MM.1S (cell line): ENCODE measurements at regions not wholly inside any gene's neighbourhood (a gene's known extent, or its start where the extent isn't known, plus 50 kb on each side); places are given as distances from the start of the nearest gene placed in this dataset.

ENCODE experiments used
- DNase-seq: peaks from one replicate; pipeline ENCODE4 v3.0.0-alpha.2; 2015
- H2AFZ ChIP-seq: fragments of 300-600 bp; sonication (generic); 2 replicates; pipeline ENCODE4 v1.6.0; 2016; ENCODE audit warnings: antibody characterized with exemption, low read length
- H3F3A ChIP-seq: fragments of 300-600 bp; sonication (generic); 2 replicates; pipeline ENCODE4 v1.6.1; 2016; ENCODE audit warnings: mild to moderate bottlenecking, antibody characterized with exemption, low read length, moderate library complexity, mixed read lengths; ENCODE audit not compliant: insufficient read depth
- H3K27ac ChIP-seq: fragments of 300-600 bp; sonication (generic); 2 replicates; pipeline ENCODE4 v1.5.1; 2016; ENCODE audit warnings: mild to moderate bottlenecking, low read length
- H3K27me3 ChIP-seq: fragments of 300-600 bp; sonication (generic); replicated peaks from 2 replicates; pipeline ENCODE4 v1.6.0; 2016; ENCODE audit warnings: low read length; ENCODE audit not compliant: insufficient read depth
- H3K36me3 ChIP-seq: fragments of 300-600 bp; sonication (generic); replicated peaks from 2 replicates; pipeline ENCODE4 v1.6.1; 2016; ENCODE audit warnings: mild to moderate bottlenecking, low read length, mixed read lengths; ENCODE audit not compliant: insufficient read depth
- H3K4me1 ChIP-seq: fragments of 300-600 bp; sonication (generic); 2 replicates; pipeline ENCODE4 v1.6.1; 2016; ENCODE audit warnings: low read length, mixed read lengths
- H3K4me2 ChIP-seq: fragments of 300-600 bp; sonication (generic); 2 replicates; pipeline ENCODE4 v1.6.0; 2016; ENCODE audit warnings: low read depth, low read length
- H3K4me3 ChIP-seq: fragments of 300-600 bp; sonication (generic); 2 replicates; pipeline ENCODE4 v1.5.1; 2016; ENCODE audit warnings: low read length, mixed read lengths
- H3K79me2 ChIP-seq: fragments of 300-600 bp; sonication (generic); 2 replicates; pipeline ENCODE4 v1.6.1; 2016; ENCODE audit warnings: mixed run types, low read length, mixed read lengths
- H3K9ac ChIP-seq: fragments of 300-600 bp; sonication (generic); 2 replicates; pipeline ENCODE4 v1.6.1; 2016; ENCODE audit warnings: low read length, mixed read lengths
- H3K9me2 ChIP-seq: fragments of 300-600 bp; sonication (generic); replicated peaks from 2 replicates; pipeline ENCODE4 v1.6.1; 2016; ENCODE audit warnings: mild to moderate bottlenecking, low read length, mixed read lengths; ENCODE audit not compliant: insufficient read depth
- H3K9me3 ChIP-seq: fragments of 300-600 bp; sonication (generic); replicated peaks from 2 replicates; pipeline ENCODE4 v1.6.1; 2016; ENCODE audit warnings: mild to moderate bottlenecking, low read length, mixed read lengths; ENCODE audit not compliant: insufficient read depth
- H4K20me1 ChIP-seq: fragments of 300-600 bp; sonication (generic); 2 replicates; pipeline ENCODE4 v1.6.1; 2016; ENCODE audit warnings: mild to moderate bottlenecking, low read length, moderate library complexity, mixed read lengths; ENCODE audit not compliant: insufficient read depth
- EZH2 ChIP-seq: fragments of 300-600 bp; sonication (generic); optimal IDR thresholded peaks from 2 replicates; pipeline ENCODE3; 2017; ENCODE audit warnings: low read depth, mild to moderate bottlenecking, antibody characterized with exemption, low read length, mixed read lengths
- EZH2phosphoT487 ChIP-seq: fragments of 300-600 bp; sonication (generic); IDR thresholded peaks from 2 replicates; pipeline ENCODE4 v1.6.1; 2018; ENCODE audit warnings: antibody characterized with exemption, low read length
- TF ChIP-seq, protein P1 (sequence below): fragments of 300-600 bp; sonication (generic); IDR thresholded peaks from 2 replicates; pipeline ENCODE4 v1.5.1; 2016; ENCODE audit warnings: antibody characterized with exemption, low read length, mixed read lengths

DNA sequence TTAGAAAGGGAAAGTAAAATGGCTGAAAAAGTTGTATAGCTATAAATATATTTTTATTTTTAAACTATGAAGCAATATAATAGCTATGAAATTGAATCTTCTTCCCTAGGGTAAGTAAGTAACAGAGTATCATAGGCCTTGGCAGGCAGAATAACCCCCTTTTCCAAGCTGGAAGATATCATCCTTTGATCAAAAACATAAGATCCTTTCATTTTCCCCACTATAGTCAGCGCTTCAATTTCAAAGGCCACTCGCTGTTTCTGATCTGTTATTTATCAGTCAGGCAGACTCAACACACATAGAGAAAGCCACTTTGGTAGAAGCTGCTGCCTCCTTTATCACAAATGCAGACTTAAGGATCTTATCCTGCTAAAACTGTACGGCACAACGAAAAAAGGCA, 74.0 kb upstream of the UBE2E2 start:
- no peak for DNase-seq
- H3F3A ChIP-seq: no peaks in the 10 kb centered on the region
- no peaks in the 10 kb centered on the region for H3K36me3 ChIP-seq
- H2AFZ ChIP-seq: peak overlapping the region; percentile 65
- H3K9ac ChIP-seq: no peak overlapping the region
- peak overlapping the region; percentile 58; the same call in 1 of the 2 replicates for H3K4me2 ChIP-seq
- no peak overlapping the region for H3K27ac ChIP-seq
- peak overlapping the region; percentile 38; the same call in 1 of the 2 replicates for H3K4me3 ChIP-seq
- no peaks in the 10 kb centered on the region for H3K79me2 ChIP-seq
- no peaks in the 10 kb centered on the region for H3K9me2 ChIP-seq
- H4K20me1 ChIP-seq: no peaks in the 10 kb centered on the region
- no peaks in the 10 kb centered on the region for H3K9me3 ChIP-seq
- TF ChIP-seq, protein P1, sequence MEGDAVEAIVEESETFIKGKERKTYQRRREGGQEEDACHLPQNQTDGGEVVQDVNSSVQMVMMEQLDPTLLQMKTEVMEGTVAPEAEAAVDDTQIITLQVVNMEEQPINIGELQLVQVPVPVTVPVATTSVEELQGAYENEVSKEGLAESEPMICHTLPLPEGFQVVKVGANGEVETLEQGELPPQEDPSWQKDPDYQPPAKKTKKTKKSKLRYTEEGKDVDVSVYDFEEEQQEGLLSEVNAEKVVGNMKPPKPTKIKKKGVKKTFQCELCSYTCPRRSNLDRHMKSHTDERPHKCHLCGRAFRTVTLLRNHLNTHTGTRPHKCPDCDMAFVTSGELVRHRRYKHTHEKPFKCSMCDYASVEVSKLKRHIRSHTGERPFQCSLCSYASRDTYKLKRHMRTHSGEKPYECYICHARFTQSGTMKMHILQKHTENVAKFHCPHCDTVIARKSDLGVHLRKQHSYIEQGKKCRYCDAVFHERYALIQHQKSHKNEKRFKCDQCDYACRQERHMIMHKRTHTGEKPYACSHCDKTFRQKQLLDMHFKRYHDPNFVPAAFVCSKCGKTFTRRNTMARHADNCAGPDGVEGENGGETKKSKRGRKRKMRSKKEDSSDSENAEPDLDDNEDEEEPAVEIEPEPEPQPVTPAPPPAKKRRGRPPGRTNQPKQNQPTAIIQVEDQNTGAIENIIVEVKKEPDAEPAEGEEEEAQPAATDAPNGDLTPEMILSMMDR: no peak
- no peak for TF ChIP-seq EZH2phosphoT487
- no peak for TF ChIP-seq EZH2
- H3K27me3 ChIP-seq: no peaks in the 10 kb centered on the region
- H3K4me1 ChIP-seq: 0 out of 2 replicates have a peak, but pooled peaks cover 6% of the 10 kb centered on the region

DNA sequence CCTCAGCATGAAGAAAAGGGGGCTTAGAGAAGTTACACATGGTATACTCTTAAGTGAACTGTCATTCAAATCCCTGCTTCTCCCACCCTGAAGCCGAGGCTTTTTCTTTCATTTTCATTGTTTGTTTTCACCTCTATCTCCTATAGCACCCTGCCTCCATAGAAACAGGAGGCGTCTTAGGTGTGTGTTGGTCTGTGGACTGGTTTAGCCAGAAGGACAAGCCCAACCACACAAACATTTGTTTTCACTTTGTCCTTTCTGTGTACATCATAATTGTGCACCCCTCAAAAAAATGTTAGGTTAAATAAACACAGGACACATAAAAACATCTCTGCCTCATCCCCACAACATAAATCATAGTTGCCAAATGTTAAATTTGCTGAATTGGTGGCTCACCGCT, 73.3 kb upstream of the UBE2E2 start:
- H3F3A ChIP-seq: no peaks in the 10 kb centered on the region
- peak; percentile 59 for DNase-seq
- H3K27ac ChIP-seq: peak overlapping the region; percentile 9; the same call in 1 of the 2 replicates
- H2AFZ ChIP-seq: peak overlapping the region; percentile 65
- no peaks in the 10 kb centered on the region for H3K9me2 ChIP-seq
- no peaks in the 10 kb centered on the region for H3K27me3 ChIP-seq
- TF ChIP-seq EZH2phosphoT487: no peak
- TF ChIP-seq EZH2: no peak
- TF ChIP-seq, protein P1: no peak
- H3K4me2 ChIP-seq: peak overlapping the region; percentile 58; the same call in 1 of the 2 replicates
- no peaks in the 10 kb centered on the region for H3K36me3 ChIP-seq
- peak overlapping the region; percentile 26; the same call in 1 of the 2 replicates for H3K9ac ChIP-seq
- H3K9me3 ChIP-seq: no peaks in the 10 kb centered on the region
- no peaks in the 10 kb centered on the region for H3K79me2 ChIP-seq
- H3K4me3 ChIP-seq: peak overlapping the region; percentile 38; the same call in 1 of the 2 replicates
- 0 out of 2 replicates have a peak, but pooled peaks cover 6% of the 10 kb centered on the region for H3K4me1 ChIP-seq
- H4K20me1 ChIP-seq: no peaks in the 10 kb centered on the region

DNA sequence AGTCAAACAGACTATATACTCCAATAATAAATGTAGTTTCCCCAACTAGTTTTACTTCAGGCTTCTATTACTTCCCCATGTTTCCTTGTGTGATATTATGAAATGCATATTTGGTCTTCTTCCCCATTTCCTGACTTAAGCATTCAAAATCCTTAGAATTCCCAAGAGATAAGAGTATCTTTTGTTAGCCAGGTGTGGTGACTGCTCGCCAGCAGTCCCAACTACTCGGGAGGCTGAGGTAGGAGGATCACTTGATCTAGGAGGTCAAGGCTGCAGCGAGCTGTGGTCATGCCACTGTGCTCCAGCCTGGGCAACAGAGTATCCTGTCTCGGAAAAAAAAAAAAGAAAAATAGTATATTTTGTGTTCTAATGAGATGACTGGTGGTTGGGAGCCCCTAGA, 72.7 kb upstream of the UBE2E2 start:
- peak overlapping the region; percentile 5; the same call in 1 of the 2 replicates for H3K27ac ChIP-seq
- no peaks in the 10 kb centered on the region for H4K20me1 ChIP-seq
- no peaks in the 10 kb centered on the region for H3K9me2 ChIP-seq
- no peak overlapping the region for H2AFZ ChIP-seq
- H3K9me3 ChIP-seq: no peaks in the 10 kb centered on the region
- no peaks in the 10 kb centered on the region for H3K36me3 ChIP-seq
- H3K27me3 ChIP-seq: no peaks in the 10 kb centered on the region
- 0 out of 2 replicates have a peak, but pooled peaks cover 6% of the 10 kb centered on the region for H3K4me1 ChIP-seq
- no peak for TF ChIP-seq EZH2
- TF ChIP-seq EZH2phosphoT487: no peak
- TF ChIP-seq, protein P1: no peak
- no peaks in the 10 kb centered on the region for H3F3A ChIP-seq
- H3K79me2 ChIP-seq: no peaks in the 10 kb centered on the region
- no peak overlapping the region for H3K4me3 ChIP-seq
- no peak overlapping the region for H3K4me2 ChIP-seq
- DNase-seq: no peak
- H3K9ac ChIP-seq: no peak overlapping the region
